ENCODE measurements at regions not wholly inside any gene's neighbourhood (a gene's known extent, or its start where the extent isn't known, plus 50 kb on each side); places are given as distances from the start of the nearest gene placed in this dataset.
"Not testable (repeated sequence)": the region's sequence is repeated elsewhere in the genome, so short reads cannot be mapped to it uniquely, and the experiment has no call there.

- H3K4me1 ChIP-seq (ENCODE audit: control insufficient read depth in 1 of 2, extremely low read depth in 1 of 2, insufficient read depth in 2 of 2, low read length in 2 of 2); H3K4me1 Mint-ChIP-seq; H3K4me3 ChIP-seq (ENCODE audit: control insufficient read depth in 1 of 2, extremely low read depth in 1 of 2, low read length in 1 of 2); DNase-seq; H3K4me3 Mint-ChIP-seq; H3K27ac ChIP-seq (ENCODE audit: low read length); ATAC-seq (replicated peaks in 1 of 4); H3K27me3 ChIP-seq (replicated peaks in 1 of 2; ENCODE audit: control insufficient read depth in 2 of 2, extremely low read depth in 1 of 2, insufficient read depth in 2 of 2, low read length in 1 of 2); H3K9me3 ChIP-seq; H3K27ac Mint-ChIP-seq; H3K36me3 Mint-ChIP-seq; H3K9me3 Mint-ChIP-seq; POLR2A ChIA-PET; H3K36me3 ChIP-seq (ENCODE audit: control insufficient read depth in 2 of 2, extremely low read depth in 1 of 2, insufficient read depth in 1 of 2, low read length in 1 of 2); CTCF ChIA-PET: not testable (repeated sequence)
- peaks cover 11 to 12% of the 10 kb centered on the region in 2 donors for H3K27me3 Mint-ChIP-seq
- WGBS (ENCODE audit: insufficient coverage), result no CpG with 5 or more reads among the region's 4 CpGs
Measured at GRCh38 chr2:215889240-215889969, 123.9 kb downstream of the MREG start.

- H3K9me3 ChIP-seq, result no peaks in the 10 kb centered on the region
- ATAC-seq (replicated peaks in 1 of 4) (no peak), DNase-seq (no peak)
- Mint-ChIP-seq H3K4me1 (no peaks in the 10 kb centered on the region), H3K4me3 (no peak overlapping the region), H3K36me3 (no peaks in the 10 kb centered on the region), H3K27ac (no peak overlapping the region), H3K27me3 (peaks cover 12% of the 10 kb centered on the region in 2 donors), H3K9me3 (no peaks in the 10 kb centered on the region)
- ChIA-PET CTCF (no interaction called here), POLR2A (no interaction called here)
- WGBS (ENCODE audit: insufficient coverage), result no CpG with 5 or more reads among the region's 2 CpGs
- H3K27me3 ChIP-seq (replicated peaks in 1 of 2; ENCODE audit: control insufficient read depth in 2 of 2, extremely low read depth in 1 of 2, insufficient read depth in 2 of 2, low read length in 1 of 2), result peaks cover 0 to 5% of the 10 kb centered on the region in 2 experiments
- no peaks in the 10 kb centered on the region for H3K36me3 ChIP-seq (ENCODE audit: control insufficient read depth in 2 of 2, extremely low read depth in 1 of 2, insufficient read depth in 1 of 2, low read length in 1 of 2)
- H3K27ac ChIP-seq (ENCODE audit: low read length), result no peak overlapping the region
- no peak overlapping the region for H3K4me3 ChIP-seq (ENCODE audit: control insufficient read depth in 1 of 2, extremely low read depth in 1 of 2, low read length in 1 of 2)
- no peaks in the 10 kb centered on the region for H3K4me1 ChIP-seq (ENCODE audit: control insufficient read depth in 1 of 2, extremely low read depth in 1 of 2, insufficient read depth in 2 of 2, low read length in 2 of 2)
Measured at GRCh38 chr2:215888680-215889079, 124.7 kb downstream of the MREG start.

DNA sequence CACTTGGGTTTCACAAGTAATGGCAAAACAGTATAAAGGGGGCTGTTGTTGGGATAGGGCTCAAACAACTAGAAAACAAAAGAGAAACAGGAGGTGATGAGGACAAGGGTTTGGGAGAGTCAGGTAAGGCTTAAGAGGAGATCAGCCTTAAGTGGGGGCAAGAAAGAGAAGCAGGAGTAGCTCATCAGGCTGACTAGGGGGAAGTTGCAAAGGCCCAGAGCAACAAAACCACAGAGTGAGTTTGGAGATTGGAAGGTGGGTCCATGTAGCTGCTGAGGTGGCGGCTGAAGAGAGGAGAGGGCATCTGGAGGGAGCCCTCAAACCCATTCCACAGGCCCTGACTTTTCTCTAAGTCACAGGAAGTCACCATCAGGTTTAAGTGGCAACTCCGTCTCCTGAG is 126.0 kb downstream of the MREG start:
- Mint-ChIP-seq H3K4me3 (no peak overlapping the region), H3K9me3 (no peaks in the 10 kb centered on the region)
- no peak for ATAC-seq (replicated peaks in 1 of 4)

DNA sequence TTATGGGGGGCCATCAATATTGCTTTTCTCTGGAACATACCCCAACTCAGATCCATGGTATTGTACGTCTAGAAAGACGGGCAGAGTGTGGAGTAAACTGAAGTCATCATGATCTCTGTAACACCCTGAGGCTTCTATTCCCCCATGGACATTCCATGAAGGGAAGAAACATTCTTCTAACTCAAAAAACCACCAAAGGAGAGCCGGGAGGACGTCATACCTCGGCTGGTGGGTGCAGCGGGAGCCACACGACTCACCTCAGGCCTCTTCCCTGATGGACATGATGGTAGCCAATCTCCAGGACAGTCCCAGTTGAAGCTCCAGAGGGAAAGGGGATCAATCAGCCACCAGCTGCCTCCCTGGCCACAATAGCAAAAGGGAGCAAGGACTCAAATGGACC is 127.3 kb downstream of the MREG start:
- POLR2A ChIA-PET, result no interaction called here
- ATAC-seq (replicated peaks in 1 of 4), result no peak
- 100% methylated on average over 2 of the region's 7 CpGs for whole genome bisulfite sequencing (ENCODE audit: insufficient coverage)
- H3K4me3 Mint-ChIP-seq, result no peak overlapping the region
- Histone ChIP-seq H3K27me3 (replicated peaks in 1 of 2; ENCODE audit: control insufficient read depth in 2 of 2, extremely low read depth in 1 of 2, insufficient read depth in 2 of 2, low read length in 1 of 2) (peaks cover 0 to 3% of the 10 kb centered on the region in 2 experiments), H3K9me3 (no peaks in the 10 kb centered on the region), H3K4me1 (ENCODE audit: control insufficient read depth in 1 of 2, extremely low read depth in 1 of 2, insufficient read depth in 2 of 2, low read length in 2 of 2) (no peaks in the 10 kb centered on the region), H3K36me3 (ENCODE audit: control insufficient read depth in 2 of 2, extremely low read depth in 1 of 2, insufficient read depth in 1 of 2, low read length in 1 of 2) (no peaks in the 10 kb centered on the region), H3K27ac (ENCODE audit: low read length) (no peak overlapping the region), H3K4me3 (ENCODE audit: control insufficient read depth in 1 of 2, extremely low read depth in 1 of 2, low read length in 1 of 2) (no peak overlapping the region)
- H3K27me3 Mint-ChIP-seq, result peaks cover 11 to 15% of the 10 kb centered on the region in 2 donors
- H3K4me1 Mint-ChIP-seq, result no peaks in the 10 kb centered on the region
- DNase-seq, result no peak
- H3K9me3 Mint-ChIP-seq, result no peaks in the 10 kb centered on the region
- H3K36me3 Mint-ChIP-seq, result no peaks in the 10 kb centered on the region
- H3K27ac Mint-ChIP-seq, result no peak overlapping the region
- CTCF ChIA-PET, result interaction anchor here in 1 of 2 donors (0.6 kb wide), 1 partner anchor 552 kb away, joined by 3 read pairs; no protein-coding TSS in a partner anchor

More for the DNA sequence above, 126.0 kb downstream of the MREG start:
- POLR2A ChIA-PET, result no interaction called here
- Histone ChIP-seq H3K27me3 (replicated peaks in 1 of 2; ENCODE audit: control insufficient read depth in 2 of 2, extremely low read depth in 1 of 2, insufficient read depth in 2 of 2, low read length in 1 of 2) (peaks cover 0 to 5% of the 10 kb centered on the region in 2 experiments), H3K4me3 (ENCODE audit: control insufficient read depth in 1 of 2, extremely low read depth in 1 of 2, low read length in 1 of 2) (no peak overlapping the region), H3K27ac (ENCODE audit: low read length) (no peak overlapping the region), H3K9me3 (no peaks in the 10 kb centered on the region), H3K4me1 (ENCODE audit: control insufficient read depth in 1 of 2, extremely low read depth in 1 of 2, insufficient read depth in 2 of 2, low read length in 2 of 2) (no peaks in the 10 kb centered on the region), H3K36me3 (ENCODE audit: control insufficient read depth in 2 of 2, extremely low read depth in 1 of 2, insufficient read depth in 1 of 2, low read length in 1 of 2) (no peaks in the 10 kb centered on the region)
- CTCF ChIA-PET, result no interaction called here
- H3K36me3 Mint-ChIP-seq, result no peaks in the 10 kb centered on the region
- DNase-seq, result no peak
- no peak overlapping the region for H3K27ac Mint-ChIP-seq
- peaks cover 11 to 15% of the 10 kb centered on the region in 2 donors for H3K27me3 Mint-ChIP-seq
- 17% methylated on average over 1 of the region's 2 CpGs for WGBS (ENCODE audit: insufficient coverage)
- H3K4me1 Mint-ChIP-seq, result no peaks in the 10 kb centered on the region

GRCh38 chr2:215885536-215885935 is 127.8 kb downstream of the MREG start:
- WGBS (ENCODE audit: insufficient coverage), result no CpG with 5 or more reads among the region's 2 CpGs
- POLR2A ChIA-PET, result no interaction called here

GRCh38 chr2:215884451-215885087 is 128.8 kb downstream of the MREG start:
- H3K27me3 ChIP-seq (replicated peaks in 1 of 2; ENCODE audit: control insufficient read depth in 2 of 2, extremely low read depth in 1 of 2, insufficient read depth in 2 of 2, low read length in 1 of 2), result peaks cover 0 to 7% of the 10 kb centered on the region in 2 experiments
- POLR2A ChIA-PET, result no interaction called here
- peaks cover 11 to 16% of the 10 kb centered on the region in 2 donors for H3K27me3 Mint-ChIP-seq
- H3K27ac ChIP-seq (ENCODE audit: low read length), result no peak overlapping the region
- no peaks in the 10 kb centered on the region for H3K4me1 Mint-ChIP-seq
- no peaks in the 10 kb centered on the region for H3K36me3 Mint-ChIP-seq
- no peak overlapping the region for H3K4me3 ChIP-seq (ENCODE audit: control insufficient read depth in 1 of 2, extremely low read depth in 1 of 2, low read length in 1 of 2)
- H3K36me3 ChIP-seq (ENCODE audit: control insufficient read depth in 2 of 2, extremely low read depth in 1 of 2, insufficient read depth in 1 of 2, low read length in 1 of 2), result no peaks in the 10 kb centered on the region
- no peaks in the 10 kb centered on the region for H3K4me1 ChIP-seq (ENCODE audit: control insufficient read depth in 1 of 2, extremely low read depth in 1 of 2, insufficient read depth in 2 of 2, low read length in 2 of 2)
- no peaks in the 10 kb centered on the region for H3K9me3 ChIP-seq
- H3K4me3 Mint-ChIP-seq, result no peak overlapping the region
- H3K9me3 Mint-ChIP-seq, result no peaks in the 10 kb centered on the region
- no peak overlapping the region for H3K27ac Mint-ChIP-seq
- DNase-seq, result no peak
- ATAC-seq (replicated peaks in 1 of 4), result no peak
- WGBS (ENCODE audit: insufficient coverage), result no CpG with 5 or more reads among the region's 4 CpGs
- CTCF ChIA-PET, result no interaction called here

More at GRCh38 chr2:215885536-215885935, 127.8 kb downstream of the MREG start:
- CTCF ChIA-PET, result no interaction called here
- no peak for DNase-seq
- no peaks in the 10 kb centered on the region for H3K4me1 ChIP-seq (ENCODE audit: control insufficient read depth in 1 of 2, extremely low read depth in 1 of 2, insufficient read depth in 2 of 2, low read length in 2 of 2)
- no peaks in the 10 kb centered on the region for H3K9me3 Mint-ChIP-seq
- H3K4me3 Mint-ChIP-seq, result no peak overlapping the region
- H3K4me3 ChIP-seq (ENCODE audit: control insufficient read depth in 1 of 2, extremely low read depth in 1 of 2, low read length in 1 of 2), result no peak overlapping the region
- ATAC-seq (replicated peaks in 1 of 4), result no peak
- H3K27me3 Mint-ChIP-seq, result peaks cover 11 to 15% of the 10 kb centered on the region in 2 donors
- H3K9me3 ChIP-seq, result no peaks in the 10 kb centered on the region
- H3K27me3 ChIP-seq (replicated peaks in 1 of 2; ENCODE audit: control insufficient read depth in 2 of 2, extremely low read depth in 1 of 2, insufficient read depth in 2 of 2, low read length in 1 of 2), result peaks cover 0 to 5% of the 10 kb centered on the region in 2 experiments
- H3K27ac Mint-ChIP-seq, result no peak overlapping the region
- no peak overlapping the region for H3K27ac ChIP-seq (ENCODE audit: low read length)
- no peaks in the 10 kb centered on the region for H3K36me3 Mint-ChIP-seq
- H3K36me3 ChIP-seq (ENCODE audit: control insufficient read depth in 2 of 2, extremely low read depth in 1 of 2, insufficient read depth in 1 of 2, low read length in 1 of 2), result no peaks in the 10 kb centered on the region
- no peaks in the 10 kb centered on the region for H3K4me1 Mint-ChIP-seq

All from T-cell (primary cell).